ENCODE measurements at regions not wholly inside any gene's neighbourhood (a gene's known extent, or its start where the extent isn't known, plus 50 kb on each side); places are given as distances from the start of the nearest gene placed in this dataset.

GRCh38 chr2:126212735-126213134, 443.2 kb upstream of the GYPC start:
- H3K4me1 ChIP-seq, result no peaks in the 10 kb centered on the region
- in situ Hi-C loops (cut with MboI; ENCODE audit: low sequenced_read_pairs in 4 of 4), result no loop called here
- no peak overlapping the region for H3K27ac ChIP-seq
- no peaks in the 10 kb centered on the region for H3K9me3 ChIP-seq
- intact Hi-C loops (cut with DNase I; ENCODE audit: low total_unique reads), result no loop called here
- TF ChIP-seq POLR2A (IDR thresholded peaks at IDR 0.05) (no peak), CTCF (IDR thresholded peaks at IDR 0.05 in 4 of 5, conservative IDR thresholded peaks at IDR 0.05 in 1 of 5) (no peak)
- ATAC-seq (no peak), DNase-seq (no peak)
- H3K36me3 ChIP-seq, result no peaks in the 10 kb centered on the region
- no peak overlapping the region for H3K4me3 ChIP-seq
- H3K27me3 ChIP-seq, result no peaks in the 10 kb centered on the region

GRCh38 chr2:126219081-126219480, 436.9 kb upstream of the GYPC start:
- no peak overlapping the region for H3K4me3 ChIP-seq
- H3K36me3 ChIP-seq, result no peaks in the 10 kb centered on the region
- TF ChIP-seq CTCF (IDR thresholded peaks at IDR 0.05 in 4 of 5, conservative IDR thresholded peaks at IDR 0.05 in 1 of 5), result no peak
- no peak for TF ChIP-seq POLR2A (IDR thresholded peaks at IDR 0.05)
- no peaks in the 10 kb centered on the region for H3K9me3 ChIP-seq
- no peaks in the 10 kb centered on the region for H3K27me3 ChIP-seq
- DNase-seq, result no peak
- H3K27ac ChIP-seq, result no peak overlapping the region
- in situ Hi-C loops (cut with MboI; ENCODE audit: low sequenced_read_pairs in 4 of 4) (no loop called here), intact Hi-C loops (cut with DNase I; ENCODE audit: low total_unique reads) (no loop called here)
- no peak for ATAC-seq
- no peaks in the 10 kb centered on the region for H3K4me1 ChIP-seq

- TF ChIP-seq POLR2A (IDR thresholded peaks at IDR 0.05) (no peak), CTCF (IDR thresholded peaks at IDR 0.05 in 4 of 5, conservative IDR thresholded peaks at IDR 0.05 in 1 of 5) (no peak)
- no peak for DNase-seq
- H3K27me3 ChIP-seq, result no peaks in the 10 kb centered on the region
- H3K27ac ChIP-seq, result no peak overlapping the region
- no peak for ATAC-seq
- no peaks in the 10 kb centered on the region for H3K36me3 ChIP-seq
- in situ Hi-C loops (cut with MboI; ENCODE audit: low sequenced_read_pairs in 4 of 4), result no loop called here
- intact Hi-C loops (cut with DNase I; ENCODE audit: low total_unique reads), result no loop called here
- no peaks in the 10 kb centered on the region for H3K4me1 ChIP-seq
- no peaks in the 10 kb centered on the region for H3K9me3 ChIP-seq
- H3K4me3 ChIP-seq, result no peak overlapping the region
Observed at GRCh38 chr2:126220331-126220730, 435.6 kb upstream of the GYPC start.

- intact Hi-C loops (cut with DNase I; ENCODE audit: low total_unique reads), result no loop called here
- no peak overlapping the region for H3K4me3 ChIP-seq
- TF ChIP-seq POLR2A (IDR thresholded peaks at IDR 0.05) (no peak), CTCF (IDR thresholded peaks at IDR 0.05 in 4 of 5, conservative IDR thresholded peaks at IDR 0.05 in 1 of 5) (no peak)
- no peaks in the 10 kb centered on the region for H3K9me3 ChIP-seq
- in situ Hi-C loops (cut with MboI; ENCODE audit: low sequenced_read_pairs in 4 of 4), result no loop called here
- ATAC-seq (no peak), DNase-seq (no peak)
- no peaks in the 10 kb centered on the region for H3K4me1 ChIP-seq
- H3K27me3 ChIP-seq, result no peaks in the 10 kb centered on the region
- H3K27ac ChIP-seq, result no peak overlapping the region
- H3K36me3 ChIP-seq, result no peaks in the 10 kb centered on the region
Observed at GRCh38 chr2:126221506-126221905, 434.5 kb upstream of the GYPC start.

- no peaks in the 10 kb centered on the region for H3K36me3 ChIP-seq
- in situ Hi-C loops (cut with MboI; ENCODE audit: low sequenced_read_pairs in 4 of 4), result no loop called here
- ATAC-seq (no peak), DNase-seq (no peak)
- H3K4me3 ChIP-seq, result no peak overlapping the region
- no peaks in the 10 kb centered on the region for H3K4me1 ChIP-seq
- H3K27ac ChIP-seq, result no peak overlapping the region
- intact Hi-C loops (cut with DNase I; ENCODE audit: low total_unique reads), result no loop called here
- no peaks in the 10 kb centered on the region for H3K9me3 ChIP-seq
- no peaks in the 10 kb centered on the region for H3K27me3 ChIP-seq
- TF ChIP-seq CTCF (IDR thresholded peaks at IDR 0.05 in 4 of 5, conservative IDR thresholded peaks at IDR 0.05 in 1 of 5) (no peak), POLR2A (IDR thresholded peaks at IDR 0.05) (no peak)
Observed at GRCh38 chr2:126222278-126222677, 433.7 kb upstream of the GYPC start.

Measured in gastrocnemius medialis (tissue), 4 donors.